ENCODE measurements at regions not wholly inside any gene's neighbourhood (a gene's known extent, or its start where the extent isn't known, plus 50 kb on each side); places are given as distances from the start of the nearest gene placed in this dataset.

- TF ChIP-seq, protein P1, sequence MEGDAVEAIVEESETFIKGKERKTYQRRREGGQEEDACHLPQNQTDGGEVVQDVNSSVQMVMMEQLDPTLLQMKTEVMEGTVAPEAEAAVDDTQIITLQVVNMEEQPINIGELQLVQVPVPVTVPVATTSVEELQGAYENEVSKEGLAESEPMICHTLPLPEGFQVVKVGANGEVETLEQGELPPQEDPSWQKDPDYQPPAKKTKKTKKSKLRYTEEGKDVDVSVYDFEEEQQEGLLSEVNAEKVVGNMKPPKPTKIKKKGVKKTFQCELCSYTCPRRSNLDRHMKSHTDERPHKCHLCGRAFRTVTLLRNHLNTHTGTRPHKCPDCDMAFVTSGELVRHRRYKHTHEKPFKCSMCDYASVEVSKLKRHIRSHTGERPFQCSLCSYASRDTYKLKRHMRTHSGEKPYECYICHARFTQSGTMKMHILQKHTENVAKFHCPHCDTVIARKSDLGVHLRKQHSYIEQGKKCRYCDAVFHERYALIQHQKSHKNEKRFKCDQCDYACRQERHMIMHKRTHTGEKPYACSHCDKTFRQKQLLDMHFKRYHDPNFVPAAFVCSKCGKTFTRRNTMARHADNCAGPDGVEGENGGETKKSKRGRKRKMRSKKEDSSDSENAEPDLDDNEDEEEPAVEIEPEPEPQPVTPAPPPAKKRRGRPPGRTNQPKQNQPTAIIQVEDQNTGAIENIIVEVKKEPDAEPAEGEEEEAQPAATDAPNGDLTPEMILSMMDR (IDR thresholded peaks at IDR 0.05), result no peak
- no peak for TF ChIP-seq POLR2AphosphoS5 (IDR thresholded peaks at IDR 0.05)
- no peak for TF ChIP-seq POLR2A (IDR thresholded peaks at IDR 0.05)
Observed at GRCh38 chr3:30977592-30977991, 83.1 kb upstream of the GADL1 start.

Data from prostate gland (tissue), 2 donors.